SK-N-SH (cell line): ENCODE measurements at regions not wholly inside any gene's neighbourhood (a gene's known extent, or its start where the extent isn't known, plus 50 kb on each side); places are given as distances from the start of the nearest gene placed in this dataset.

Source experiments
- CTCF ChIA-PET: fragments of 300-600, 350-600 bp; formaldehyde crosslinking; extraction: SDS; loops from one replicate; lab custom pipeline; 2021; lab: Yijun Ruan, JAX
- POLR2A ChIA-PET: fragments of 350-600 bp; sonication (Branson Sonifier 250); formaldehyde crosslinking; extraction: SDS; loops from one replicate; lab custom pipeline; 2020; ENCODE audit warnings: antibody characterized with exemption, inconsistent platforms; lab: Yijun Ruan, JAX
- DNase-seq: peaks from one replicate; pipeline ENCODE4 v3.0.0; 2012
- H2AFZ ChIP-seq: fragments of 200-600 bp; sonication (generic); 2 replicates; pipeline ENCODE4 v1.8.1; 2016; ENCODE audit warnings: antibody characterized with exemption, mild to moderate bottlenecking, low read depth
- H3F3A ChIP-seq: fragments of 200-600 bp; sonication (generic); replicated peaks from 2 replicates; pipeline ENCODE3; 2016; ENCODE audit warnings: antibody characterized with exemption, mild to moderate bottlenecking; ENCODE audit not compliant: insufficient read depth
- H3K27ac ChIP-seq, 2 experiments: fragments of 200-500 bp in 1 of 2; fragments of 200-600 bp in 1 of 2; sonication (Bioruptor generic) in 1 of 2; sonication (generic), shearing (Covaris generic) in 1 of 2; 2 replicates each; pipeline versions ENCODE4 v1.5.1 to v1.6.1; 2014 to 2016; ENCODE audit warnings: low read depth in 2 of 2, inconsistent platforms in 1 of 2, low read length in 1 of 2, mild to moderate bottlenecking in 1 of 2, mixed read lengths in 1 of 2
- H3K27me3 ChIP-seq: fragments of 200-600 bp; sonication (generic), shearing (Covaris generic); 2 replicates; pipeline ENCODE4 v1.6.1; 2016; ENCODE audit warnings: mixed run types; ENCODE audit not compliant: insufficient read depth
- H3K36me3 ChIP-seq, 2 experiments: fragments of 200-500 bp in 1 of 2; fragments of 200-600 bp in 1 of 2; sonication (Bioruptor generic) in 1 of 2; sonication (generic) in 1 of 2; replicated peaks in 1 of 2; 2 replicates each; pipeline versions ENCODE3 to v1.5.1; 2014 to 2016; ENCODE audit warnings: low read length in 1 of 2, mild to moderate bottlenecking in 1 of 2; ENCODE audit not compliant: insufficient read depth in 2 of 2, control insufficient read depth in 1 of 2
- H3K4me1 ChIP-seq, 2 experiments: fragments of 200-500 bp in 1 of 2; fragments of 200-600 bp in 1 of 2; sonication (Bioruptor generic) in 1 of 2; sonication (generic), shearing (Covaris generic) in 1 of 2; 2 replicates each; pipeline versions ENCODE4 v1.5.1 to v1.6.1; 2014 to 2016; ENCODE audit warnings: low read depth in 1 of 2, low read length in 1 of 2, mixed run types in 1 of 2; ENCODE audit not compliant: insufficient read depth in 2 of 2, control insufficient read depth in 1 of 2
- H3K4me2 ChIP-seq: fragments of 200-600 bp; sonication (generic), shearing (Covaris generic); 2 replicates; pipeline ENCODE4 v1.6.1; 2017; ENCODE audit warnings: mixed run types
- H3K4me3 ChIP-seq, 2 experiments: fragments of 200-500 bp in 1 of 2; fragments of 200-600 bp in 1 of 2; sonication (Bioruptor generic) in 1 of 2; sonication (generic), shearing (Covaris generic) in 1 of 2; 2 replicates each; pipeline versions ENCODE4 v1.5.1 to v1.8.1; 2014 to 2016; ENCODE audit warnings: low read depth in 2 of 2, inconsistent platforms in 1 of 2, low read length in 1 of 2, mild to moderate bottlenecking in 1 of 2, mixed read lengths in 1 of 2, moderate library complexity in 1 of 2
- H3K79me2 ChIP-seq: fragments of 200-600 bp; sonication (generic); 2 replicates; pipeline ENCODE4 v1.8.1; 2017; ENCODE audit warnings: mild to moderate bottlenecking; ENCODE audit not compliant: insufficient read depth
- H3K9ac ChIP-seq: fragments of 200-600 bp; sonication (generic); 2 replicates; pipeline ENCODE4 v1.6.1; 2017; ENCODE audit warnings: mixed run types
- H3K9me2 ChIP-seq: fragments of 200-600 bp; sonication (generic); 2 replicates; pipeline ENCODE4 v1.6.1; 2017; ENCODE audit warnings: mixed run types
- H3K9me3 ChIP-seq: fragments of 200-600 bp; sonication (generic); 2 replicates; pipeline ENCODE4 v1.6.1; 2017; ENCODE audit warnings: mixed run types, mild to moderate bottlenecking, moderate library complexity
- H4K20me1 ChIP-seq: fragments of 200-600 bp; sonication (generic); 2 replicates; pipeline ENCODE4 v1.6.1; 2017; ENCODE audit warnings: mild to moderate bottlenecking, mixed run types; ENCODE audit not compliant: insufficient read depth
- ELF1 ChIP-seq: IDR thresholded peaks from 2 replicates; pipeline ENCODE4 v1.4.0; 2012
- EP300 ChIP-seq, 2 experiments: IDR thresholded peaks; 2 replicates each; pipeline versions ENCODE4 v1.4.0 to v1.6.1; 2012; ENCODE audit warnings: borderline replicate concordance in 1 of 2, low read depth in 1 of 2, low read length in 1 of 2
- FOSL2 ChIP-seq: IDR thresholded peaks from 2 replicates; pipeline ENCODE4 v1.4.0; 2012; ENCODE audit warnings: low read depth, mild to moderate bottlenecking, moderate library complexity, borderline replicate concordance
- FOXM1 ChIP-seq: IDR thresholded peaks from 2 replicates; pipeline ENCODE4 v1.4.0; 2012; ENCODE audit warnings: low read depth, mild to moderate bottlenecking
- IRF3 ChIP-seq: fragments of 150-350 bp; IDR thresholded peaks from 2 replicates; pipeline ENCODE4 v1.6.1; 2016; ENCODE audit warnings: mild to moderate bottlenecking, low read depth, low read length
- MXI1 ChIP-seq: IDR thresholded peaks from 2 replicates; pipeline ENCODE4 v1.6.1; 2012; ENCODE audit warnings: mild to moderate bottlenecking, low read depth, low read length, improper control_type of control experiment
- NFIC ChIP-seq: IDR thresholded peaks from 2 replicates; pipeline ENCODE4 v1.4.0; 2012; ENCODE audit warnings: borderline replicate concordance
- NRF1 ChIP-seq: IDR thresholded peaks from 2 replicates; pipeline ENCODE4 v1.6.1; 2012; ENCODE audit warnings: low read depth, mild to moderate bottlenecking, low read length
- POLR2AphosphoS5 ChIP-seq: IDR thresholded peaks from 2 replicates; pipeline ENCODE4 v1.6.1; 2012; ENCODE audit warnings: low read depth, low read length
- RAD21 ChIP-seq: IDR thresholded peaks from 2 replicates; pipeline ENCODE4 v1.6.1; 2012; ENCODE audit warnings: mild to moderate bottlenecking, low read length
- RCOR1 ChIP-seq: fragments of 150-350 bp; IDR thresholded peaks from 2 replicates; pipeline ENCODE4 v1.6.1; 2017; ENCODE audit warnings: antibody characterized with exemption, low read length
- REST ChIP-seq: IDR thresholded peaks from 2 replicates; pipeline ENCODE4 v1.6.1; 2012; ENCODE audit warnings: mild to moderate bottlenecking, low read depth, low read length, moderate library complexity
- SIN3A ChIP-seq: IDR thresholded peaks from 2 replicates; pipeline ENCODE4 v1.6.1; 2012; ENCODE audit warnings: low read depth, mild to moderate bottlenecking, low read length, moderate library complexity, borderline replicate concordance
- SMC3 ChIP-seq: IDR thresholded peaks from 2 replicates; pipeline ENCODE4 v1.6.1; 2012; ENCODE audit warnings: low read depth, low read length, improper control_type of control experiment
- TCF12 ChIP-seq: IDR thresholded peaks from 2 replicates; pipeline ENCODE4 v1.4.0; 2012
- TEAD4 ChIP-seq: IDR thresholded peaks from 2 replicates; pipeline ENCODE4 v1.4.0; 2012; ENCODE audit warnings: mild to moderate bottlenecking, borderline replicate concordance; ENCODE audit not compliant: insufficient read depth
- USF1 ChIP-seq: IDR thresholded peaks from 2 replicates; pipeline ENCODE4 v1.4.0; 2012; ENCODE audit warnings: low read depth, borderline replicate concordance
- YY1 ChIP-seq: IDR thresholded peaks from 2 replicates; pipeline ENCODE4 v1.4.0; 2012; ENCODE audit warnings: low read depth, mild to moderate bottlenecking
- ZBTB33 ChIP-seq: IDR thresholded peaks from 2 replicates; pipeline ENCODE4 v1.4.0; 2012; ENCODE audit warnings: low read depth, borderline replicate concordance
- WGBS: methylation state at CpG from one replicate; pipeline ENCODE4 v1.1.6; 2017; ENCODE audit warnings: low lambda C conversion rate; 5-methylcytosine and 5-hydroxymethylcytosine counted together

- Histone ChIP-seq H3K9me2 (no peaks in the 10 kb centered on the region), H3K4me2 (no peak overlapping the region), H3K4me1 (no peaks in the 10 kb centered on the region), H2AFZ (no peak overlapping the region), H4K20me1 (no peaks in the 10 kb centered on the region), H3K79me2 (no peaks in the 10 kb centered on the region), H3F3A (no peaks in the 10 kb centered on the region)
- TF ChIP-seq ZBTB33 (no peak), YY1 (no peak), RCOR1 (no peak), FOSL2 (no peak), SMC3 (no peak), TEAD4 (no peak), ELF1 (no peak), MXI1 (no peak), TCF12 (no peak), REST (no peak), RAD21 (no peak), NRF1 (no peak), EP300 (IDR thresholded peaks at IDR 0.05; ENCODE audit: borderline replicate concordance in 1 of 2, low read depth in 1 of 2, low read length in 1 of 2) (no peak), NFIC (no peak)
- TF ChIP-seq, all 33 proteins: peak for 0
- no peak overlapping the region for H3K27ac ChIP-seq
- no peaks in the 10 kb centered on the region for H3K36me3 ChIP-seq
- no peak overlapping the region for H3K4me3 ChIP-seq
- POLR2A ChIA-PET: no interaction called here
- no peak overlapping the region for H3K9ac ChIP-seq
- no peaks in the 10 kb centered on the region for H3K27me3 ChIP-seq
- CTCF ChIA-PET: no interaction called here
- no peaks in the 10 kb centered on the region for H3K9me3 ChIP-seq
- DNase-seq: no peak
- 7% methylated on average over 3 of the region's 3 CpGs for WGBS
Measured at GRCh38 chrX:121592884-121593283, 545.5 kb downstream of the GLUD2 start.

- DNase-seq: no peak
- no peak overlapping the region for H3K27ac ChIP-seq
- H3K9ac ChIP-seq: no peak overlapping the region
- no peaks in the 10 kb centered on the region for H3F3A ChIP-seq
- ChIA-PET CTCF (no interaction called here), POLR2A (no interaction called here)
- no peaks in the 10 kb centered on the region for H3K4me1 ChIP-seq
- H3K4me2 ChIP-seq: no peak overlapping the region
- H3K9me2 ChIP-seq: no peaks in the 10 kb centered on the region
- H3K9me3 ChIP-seq: no peaks in the 10 kb centered on the region
- no peaks in the 10 kb centered on the region for H4K20me1 ChIP-seq
- H3K27me3 ChIP-seq: no peaks in the 10 kb centered on the region
- no peaks in the 10 kb centered on the region for H3K36me3 ChIP-seq
- H2AFZ ChIP-seq: no peak overlapping the region
- no peaks in the 10 kb centered on the region for H3K79me2 ChIP-seq
- 0% methylated on average over 2 of the region's 2 CpGs for WGBS
- H3K4me3 ChIP-seq: no peak overlapping the region
- TF ChIP-seq REST (no peak), SMC3 (no peak), USF1 (no peak), FOXM1 (no peak), SIN3A (no peak), IRF3 (no peak), POLR2AphosphoS5 (no peak)
Measured at GRCh38 chrX:121598356-121598755, 550.9 kb downstream of the GLUD2 start.
